C4-2B (cell line): ENCODE measurements at regions not wholly inside any gene's neighbourhood (a gene's known extent, or its start where the extent isn't known, plus 50 kb on each side); places are given as distances from the start of the nearest gene placed in this dataset.

Source experiments
- CTCF ChIP-seq: fragments of 450-650 bp; conservative IDR thresholded peaks from 2 replicates; pipeline ENCODE4 v1.5.1; 2017; ENCODE audit warnings: mild to moderate bottlenecking
- ZFX ChIP-seq: fragments of 450-650 bp; IDR thresholded peaks from 2 replicates; pipeline ENCODE4 v1.6.1; 2017

- TF ChIP-seq CTCF (no peak), ZFX (no peak)
Measured at GRCh38 chr5:101829255-101829654, 466.8 kb downstream of the SLCO4C1 start.
